ENCODE measurements at regions not wholly inside any gene's neighbourhood (a gene's known extent, or its start where the extent isn't known, plus 50 kb on each side); places are given as distances from the start of the nearest gene placed in this dataset.

GRCh38 chr6:77011929-77012545 lies 451.3 kb downstream of the HTR1B start:
- TF ChIP-seq CTCF (conservative IDR thresholded peaks at IDR 0.05; ENCODE audit: low read length) (no peak), EZH2phosphoT487 (IDR thresholded peaks at IDR 0.05; ENCODE audit: borderline replicate concordance) (no peak)
- Histone ChIP-seq H2AFZ (ENCODE audit: low read length) (no peak overlapping the region), H3K4me2 (ENCODE audit: low read depth, low read length, poor library complexity, severe bottlenecking) (no peak overlapping the region)

GRCh38 chr6:77010931-77011542 lies 452.3 kb downstream of the HTR1B start:
- Histone ChIP-seq H3K4me1 (ENCODE audit: insufficient read depth, low read length, poor library complexity, severe bottlenecking) (no peaks in the 10 kb centered on the region), H3K9me2 (replicated peaks; ENCODE audit: low read depth, low read length) (no peaks in the 10 kb centered on the region), H3F3A (ENCODE audit: low read depth) (no peaks in the 10 kb centered on the region)

More at GRCh38 chr6:77011929-77012545, 451.3 kb downstream of the HTR1B start:
- Histone ChIP-seq H3K79me2 (ENCODE audit: insufficient read depth, low read length) (no peaks in the 10 kb centered on the region), H3K4me3 (ENCODE audit: low read length, poor library complexity, severe bottlenecking) (no peak overlapping the region), H3K9me2 (replicated peaks; ENCODE audit: low read depth, low read length) (no peaks in the 10 kb centered on the region), H3K4me1 (ENCODE audit: insufficient read depth, low read length, poor library complexity, severe bottlenecking) (no peaks in the 10 kb centered on the region), H3K9me3 (ENCODE audit: insufficient read depth, low read depth, low read length) (no peaks in the 10 kb centered on the region; the same call in 1 of the 2 replicates), H3K27me3 (ENCODE audit: insufficient read depth, low read length, poor library complexity, severe bottlenecking) (no peaks in the 10 kb centered on the region), H3F3A (ENCODE audit: low read depth) (no peaks in the 10 kb centered on the region), H3K9ac (ENCODE audit: low read depth, low read length, poor library complexity, severe bottlenecking) (no peak overlapping the region), H4K20me1 (ENCODE audit: insufficient read depth, low read length, poor library complexity, severe bottlenecking) (no peaks in the 10 kb centered on the region), H3K36me3 (ENCODE audit: insufficient read depth, low read length) (no peaks in the 10 kb centered on the region)

GRCh38 chr6:76992553-76992952 lies 470.7 kb downstream of the HTR1B start:
- no peaks in the 10 kb centered on the region for H4K20me1 ChIP-seq (ENCODE audit: insufficient read depth, low read length, poor library complexity, severe bottlenecking)
- H3K4me1 ChIP-seq (ENCODE audit: insufficient read depth, low read length, poor library complexity, severe bottlenecking) = no peaks in the 10 kb centered on the region
- TF ChIP-seq CTCF (conservative IDR thresholded peaks at IDR 0.05; ENCODE audit: low read length) (no peak), EZH2phosphoT487 (IDR thresholded peaks at IDR 0.05; ENCODE audit: borderline replicate concordance) (no peak)
- H3K36me3 ChIP-seq (ENCODE audit: insufficient read depth, low read length) = no peaks in the 10 kb centered on the region
- no peak overlapping the region for H3K9ac ChIP-seq (ENCODE audit: low read depth, low read length, poor library complexity, severe bottlenecking)
- H3K9me2 ChIP-seq (replicated peaks; ENCODE audit: low read depth, low read length) = no peaks in the 10 kb centered on the region
- H3F3A ChIP-seq (ENCODE audit: low read depth) = no peaks in the 10 kb centered on the region
- no peaks in the 10 kb centered on the region for H3K27me3 ChIP-seq (ENCODE audit: insufficient read depth, low read length, poor library complexity, severe bottlenecking)
- H3K9me3 ChIP-seq (ENCODE audit: insufficient read depth, low read depth, low read length) = no peaks in the 10 kb centered on the region
- H3K79me2 ChIP-seq (ENCODE audit: insufficient read depth, low read length) = no peaks in the 10 kb centered on the region
- H3K4me3 ChIP-seq (ENCODE audit: low read length, poor library complexity, severe bottlenecking) = no peak overlapping the region
- no peak overlapping the region for H2AFZ ChIP-seq (ENCODE audit: low read length)
- H3K4me2 ChIP-seq (ENCODE audit: low read depth, low read length, poor library complexity, severe bottlenecking) = no peak overlapping the region

More at GRCh38 chr6:77010931-77011542, 452.3 kb downstream of the HTR1B start:
- no peaks in the 10 kb centered on the region for H4K20me1 ChIP-seq (ENCODE audit: insufficient read depth, low read length, poor library complexity, severe bottlenecking)
- no peak overlapping the region for H2AFZ ChIP-seq (ENCODE audit: low read length)
- no peak overlapping the region for H3K4me3 ChIP-seq (ENCODE audit: low read length, poor library complexity, severe bottlenecking)
- no peaks in the 10 kb centered on the region; the same call in 1 of the 2 replicates for H3K9me3 ChIP-seq (ENCODE audit: insufficient read depth, low read depth, low read length)
- no peak overlapping the region for H3K9ac ChIP-seq (ENCODE audit: low read depth, low read length, poor library complexity, severe bottlenecking)
- H3K79me2 ChIP-seq (ENCODE audit: insufficient read depth, low read length) = no peaks in the 10 kb centered on the region
- no peaks in the 10 kb centered on the region for H3K27me3 ChIP-seq (ENCODE audit: insufficient read depth, low read length, poor library complexity, severe bottlenecking)
- no peaks in the 10 kb centered on the region for H3K36me3 ChIP-seq (ENCODE audit: insufficient read depth, low read length)
- TF ChIP-seq CTCF (conservative IDR thresholded peaks at IDR 0.05; ENCODE audit: low read length) = no peak
- TF ChIP-seq EZH2phosphoT487 (IDR thresholded peaks at IDR 0.05; ENCODE audit: borderline replicate concordance) = no peak
- H3K4me2 ChIP-seq (ENCODE audit: low read depth, low read length, poor library complexity, severe bottlenecking) = no peak overlapping the region
